KOPT-K1 (cell line): ENCODE measurements at regions not wholly inside any gene's neighbourhood (a gene's known extent, or its start where the extent isn't known, plus 50 kb on each side); places are given as distances from the start of the nearest gene placed in this dataset.
"Not testable (repeated sequence)": the region's sequence is repeated elsewhere in the genome, so short reads cannot be mapped to it uniquely, and the experiment has no call there.

Source experiments
- H3K27ac ChIP-seq: fragments of 200-600 bp; sonication (generic); 2 replicates; pipeline ENCODE4 v1.5.1; 2016; ENCODE audit warnings: antibody characterized with exemption, mild to moderate bottlenecking, low read depth, low read length; ENCODE audit not compliant: poor library complexity, severe bottlenecking
- H3K36me3 ChIP-seq: fragments of 200-600 bp; sonication (generic); 2 replicates; pipeline ENCODE4 v1.5.1; 2017; ENCODE audit warnings: antibody characterized with exemption, mild to moderate bottlenecking, low read length, moderate library complexity; ENCODE audit not compliant: insufficient read depth
- H3K9me3 ChIP-seq: fragments of 200-600 bp; sonication (generic); 2 replicates; pipeline ENCODE4 v1.5.1; 2017; ENCODE audit warnings: antibody characterized with exemption, low read length, mild to moderate bottlenecking; ENCODE audit not compliant: insufficient read depth, poor library complexity, severe bottlenecking

- H3K36me3 ChIP-seq, result no peaks in the 10 kb centered on the region
- no peaks in the 10 kb centered on the region for H3K9me3 ChIP-seq
- H3K27ac ChIP-seq, result no peak overlapping the region
Measured at GRCh38 chr12:58757422-58757821, 162.9 kb downstream of the LRIG3 start.

- H3K27ac ChIP-seq, H3K36me3 ChIP-seq, H3K9me3 ChIP-seq: not testable (repeated sequence)
Measured at GRCh38 chr12:58759745-58760144, 160.6 kb downstream of the LRIG3 start.

- H3K36me3 ChIP-seq, result no peaks in the 10 kb centered on the region
- no peak overlapping the region for H3K27ac ChIP-seq
- H3K9me3 ChIP-seq, result no peaks in the 10 kb centered on the region
Measured at GRCh38 chr12:58761308-58761707, 159.0 kb downstream of the LRIG3 start.

GRCh38 chr12:58764100-58764953 is 156.0 kb downstream of the LRIG3 start:
- Histone ChIP-seq H3K9me3 (no peaks in the 10 kb centered on the region), H3K27ac (no peak overlapping the region), H3K36me3 (no peaks in the 10 kb centered on the region)

GRCh38 chr12:58765076-58765475 is 155.2 kb downstream of the LRIG3 start:
- no peaks in the 10 kb centered on the region for H3K9me3 ChIP-seq
- H3K27ac ChIP-seq, result no peak overlapping the region
- no peaks in the 10 kb centered on the region for H3K36me3 ChIP-seq

- Histone ChIP-seq H3K27ac (no peak overlapping the region), H3K9me3 (no peaks in the 10 kb centered on the region), H3K36me3 (no peaks in the 10 kb centered on the region)
Measured at GRCh38 chr12:58765653-58766512, 154.4 kb downstream of the LRIG3 start.

GRCh38 chr12:58766513-58766870 is 153.8 kb downstream of the LRIG3 start:
- Histone ChIP-seq H3K36me3 (no peaks in the 10 kb centered on the region), H3K27ac (no peak overlapping the region), H3K9me3 (no peaks in the 10 kb centered on the region)

- Histone ChIP-seq H3K36me3 (no peaks in the 10 kb centered on the region), H3K9me3 (no peaks in the 10 kb centered on the region), H3K27ac (no peak overlapping the region)
Measured at GRCh38 chr12:58767496-58767895, 152.8 kb downstream of the LRIG3 start.

- Histone ChIP-seq H3K36me3 (no peaks in the 10 kb centered on the region), H3K9me3 (no peaks in the 10 kb centered on the region), H3K27ac (no peak overlapping the region)
Measured at GRCh38 chr12:58773986-58774385, 146.3 kb downstream of the LRIG3 start.

- no peaks in the 10 kb centered on the region for H3K36me3 ChIP-seq
- H3K27ac ChIP-seq, result no peak overlapping the region
- no peaks in the 10 kb centered on the region for H3K9me3 ChIP-seq
Measured at GRCh38 chr12:58774731-58775130, 145.6 kb downstream of the LRIG3 start.

- Histone ChIP-seq H3K36me3 (no peaks in the 10 kb centered on the region), H3K9me3 (no peaks in the 10 kb centered on the region), H3K27ac (no peak overlapping the region)
Measured at GRCh38 chr12:58775396-58775795, 144.9 kb downstream of the LRIG3 start.

GRCh38 chr12:58776144-58776543 is 144.2 kb downstream of the LRIG3 start:
- Histone ChIP-seq H3K27ac (no peak overlapping the region), H3K9me3 (no peaks in the 10 kb centered on the region), H3K36me3 (no peaks in the 10 kb centered on the region)

- no peak overlapping the region for H3K27ac ChIP-seq
- H3K9me3 ChIP-seq, result no peaks in the 10 kb centered on the region
- H3K36me3 ChIP-seq, result no peaks in the 10 kb centered on the region
Measured at GRCh38 chr12:58777815-58778214, 142.5 kb downstream of the LRIG3 start.

GRCh38 chr12:58781609-58782008 is 138.7 kb downstream of the LRIG3 start:
- no peaks in the 10 kb centered on the region for H3K9me3 ChIP-seq
- no peak overlapping the region for H3K27ac ChIP-seq
- no peaks in the 10 kb centered on the region for H3K36me3 ChIP-seq

GRCh38 chr12:58787021-58787760 is 133.1 kb downstream of the LRIG3 start:
- Histone ChIP-seq H3K27ac (no peak overlapping the region), H3K36me3 (no peaks in the 10 kb centered on the region), H3K9me3 (no peaks in the 10 kb centered on the region)
